Osteoblast (primary cell): ENCODE measurements at regions not wholly inside any gene's neighbourhood (a gene's known extent, or its start where the extent isn't known, plus 50 kb on each side); places are given as distances from the start of the nearest gene placed in this dataset.

Source experiments
- DNase-seq: peaks from one replicate; pipeline ENCODE4 v3.0.0; 2011; ENCODE audit warnings: low spot score, mixed read lengths; ENCODE audit not compliant: insufficient read length; ENCODE audit errors: missing footprints
- H2AFZ ChIP-seq: 2 replicates; pipeline ENCODE4 v1.6.0; 2011; ENCODE audit warnings: mild to moderate bottlenecking, low read length
- H3K27ac ChIP-seq: 2 replicates; pipeline ENCODE4 v1.5.1; 2011; ENCODE audit warnings: mild to moderate bottlenecking, low read depth, low read length, moderate library complexity
- H3K27me3 ChIP-seq: 2 replicates; pipeline ENCODE4 v1.6.0; 2012; ENCODE audit warnings: mild to moderate bottlenecking, control low read depth, inconsistent platforms, low read length, moderate library complexity; ENCODE audit not compliant: insufficient read depth
- H3K36me3 ChIP-seq: 2 replicates; pipeline ENCODE4 v1.5.1; 2011; ENCODE audit warnings: mild to moderate bottlenecking, low read length, control low read depth, moderate library complexity; ENCODE audit not compliant: insufficient read depth
- H3K4me1 ChIP-seq: 2 replicates; pipeline ENCODE4 v1.5.1; 2011; ENCODE audit warnings: mild to moderate bottlenecking, low read length, control low read depth, moderate library complexity; ENCODE audit not compliant: insufficient read depth
- H3K4me2 ChIP-seq: 2 replicates; pipeline ENCODE4 v1.6.0; 2011; ENCODE audit warnings: mild to moderate bottlenecking, low read length; ENCODE audit not compliant: insufficient read depth
- H3K4me3 ChIP-seq: fragments of 200-600 bp; sonication (generic); 3 replicates; pipeline ENCODE4 v1.5.1; 2012; ENCODE audit warnings: mild to moderate bottlenecking, low read length, inconsistent platforms; ENCODE audit not compliant: insufficient read depth
- H3K79me2 ChIP-seq: 2 replicates; pipeline ENCODE4 v1.6.0; 2012; ENCODE audit warnings: mild to moderate bottlenecking, low read length, control low read depth, inconsistent platforms; ENCODE audit not compliant: insufficient read depth
- H3K9me3 ChIP-seq: 2 replicates; pipeline ENCODE4 v1.5.1; 2011; ENCODE audit warnings: low read depth, low read length, control low read depth
- H4K20me1 ChIP-seq: 2 replicates; pipeline ENCODE4 v1.6.0; 2012; ENCODE audit warnings: mild to moderate bottlenecking, low read length, control low read depth; ENCODE audit not compliant: insufficient read depth
- TF ChIP-seq, protein P1 (sequence below): IDR thresholded peaks from 2 replicates; pipeline ENCODE4 v1.5.1; 2011; ENCODE audit warnings: mild to moderate bottlenecking, low read depth, low read length, moderate library complexity; ENCODE audit errors: extremely low read depth

DNA sequence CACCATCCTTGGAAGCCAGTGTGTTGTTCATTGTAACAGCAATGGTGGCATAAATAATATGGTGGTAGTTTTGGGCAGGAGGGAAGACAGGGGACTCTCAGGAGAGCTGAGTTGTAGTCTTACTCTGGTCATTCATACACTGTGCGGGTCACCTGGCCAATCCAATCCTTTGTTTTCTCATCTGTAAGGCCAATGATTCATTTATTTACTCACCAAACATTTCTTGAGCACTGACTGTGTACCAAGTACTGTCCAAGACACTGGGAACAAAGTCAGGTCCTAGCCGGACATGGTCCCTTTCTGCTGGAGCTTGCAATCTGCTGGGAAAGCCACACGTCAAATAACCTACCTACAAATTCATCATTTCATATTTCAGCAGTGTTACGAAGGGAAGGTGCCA, 302.7 kb downstream of the CYP26B1 start:
- H3K36me3 ChIP-seq: no peaks in the 10 kb centered on the region
- TF ChIP-seq, protein P1, sequence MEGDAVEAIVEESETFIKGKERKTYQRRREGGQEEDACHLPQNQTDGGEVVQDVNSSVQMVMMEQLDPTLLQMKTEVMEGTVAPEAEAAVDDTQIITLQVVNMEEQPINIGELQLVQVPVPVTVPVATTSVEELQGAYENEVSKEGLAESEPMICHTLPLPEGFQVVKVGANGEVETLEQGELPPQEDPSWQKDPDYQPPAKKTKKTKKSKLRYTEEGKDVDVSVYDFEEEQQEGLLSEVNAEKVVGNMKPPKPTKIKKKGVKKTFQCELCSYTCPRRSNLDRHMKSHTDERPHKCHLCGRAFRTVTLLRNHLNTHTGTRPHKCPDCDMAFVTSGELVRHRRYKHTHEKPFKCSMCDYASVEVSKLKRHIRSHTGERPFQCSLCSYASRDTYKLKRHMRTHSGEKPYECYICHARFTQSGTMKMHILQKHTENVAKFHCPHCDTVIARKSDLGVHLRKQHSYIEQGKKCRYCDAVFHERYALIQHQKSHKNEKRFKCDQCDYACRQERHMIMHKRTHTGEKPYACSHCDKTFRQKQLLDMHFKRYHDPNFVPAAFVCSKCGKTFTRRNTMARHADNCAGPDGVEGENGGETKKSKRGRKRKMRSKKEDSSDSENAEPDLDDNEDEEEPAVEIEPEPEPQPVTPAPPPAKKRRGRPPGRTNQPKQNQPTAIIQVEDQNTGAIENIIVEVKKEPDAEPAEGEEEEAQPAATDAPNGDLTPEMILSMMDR: no peak
- no peak overlapping the region for H3K4me2 ChIP-seq
- peaks cover 18% of the 10 kb centered on the region for H3K4me1 ChIP-seq
- H3K4me3 ChIP-seq: no peak overlapping the region
- H3K27ac ChIP-seq: no peak overlapping the region
- no peaks in the 10 kb centered on the region for H4K20me1 ChIP-seq
- DNase-seq: no peak
- no peaks in the 10 kb centered on the region for H3K79me2 ChIP-seq
- no peaks in the 10 kb centered on the region for H3K9me3 ChIP-seq
- no peak overlapping the region for H2AFZ ChIP-seq
- no peaks in the 10 kb centered on the region for H3K27me3 ChIP-seq

DNA sequence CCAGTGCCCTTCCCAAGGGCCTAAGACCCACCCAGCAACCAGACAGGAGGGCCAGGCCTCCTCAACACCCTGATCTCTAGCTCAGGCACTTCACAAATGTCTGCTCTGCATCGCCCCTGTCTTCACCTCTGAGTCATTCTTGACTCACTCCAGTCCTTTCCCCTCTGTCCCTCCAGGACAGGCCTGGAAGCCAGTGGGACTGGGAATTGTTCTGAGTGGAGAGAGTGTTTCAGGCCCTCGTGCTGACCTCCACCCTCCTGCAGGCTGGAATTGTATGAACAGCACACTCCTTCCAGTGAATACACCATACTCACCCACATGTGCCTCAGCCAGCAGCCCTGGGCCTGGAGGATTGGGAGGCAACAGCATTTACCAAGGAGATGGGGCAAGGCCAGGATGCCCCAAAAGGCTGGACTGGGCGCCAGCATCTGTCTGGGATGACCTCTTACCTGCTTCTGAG, 304.2 kb downstream of the CYP26B1 start:
- Histone ChIP-seq H3K27ac (peak overlapping the region; percentile 38), H4K20me1 (no peaks in the 10 kb centered on the region), H2AFZ (peak overlapping the region; percentile 75), H3K4me3 (no peak overlapping the region), H3K4me1 (peaks cover 18% of the 10 kb centered on the region), H3K27me3 (no peaks in the 10 kb centered on the region), H3K36me3 (no peaks in the 10 kb centered on the region), H3K4me2 (no peak overlapping the region), H3K9me3 (no peaks in the 10 kb centered on the region), H3K79me2 (no peaks in the 10 kb centered on the region)
- TF ChIP-seq, protein P1: no peak
- DNase-seq: peak; percentile 88

DNA sequence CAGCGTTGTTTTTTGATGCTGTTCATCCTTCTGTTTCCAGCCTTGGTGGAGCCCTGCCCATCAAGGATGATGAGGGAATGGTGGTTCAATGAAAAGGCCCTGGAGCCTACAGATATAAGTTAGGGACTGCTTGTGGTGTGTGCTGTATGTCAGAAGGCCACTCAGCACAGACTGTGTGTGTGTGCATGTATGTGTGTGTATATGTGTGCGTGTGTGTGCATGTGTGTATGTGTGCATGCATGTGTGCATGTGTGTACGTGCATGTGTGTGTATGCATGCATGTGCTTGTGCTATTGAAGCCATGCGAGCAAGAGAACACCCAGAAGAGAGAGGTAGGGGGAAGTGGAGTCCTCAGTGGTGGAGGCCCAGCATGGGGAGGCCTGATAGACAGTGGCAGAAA, 304.9 kb downstream of the CYP26B1 start:
- Histone ChIP-seq H4K20me1 (no peaks in the 10 kb centered on the region), H3K36me3 (no peaks in the 10 kb centered on the region), H3K9me3 (no peaks in the 10 kb centered on the region), H3K27ac (no peak overlapping the region), H3K79me2 (no peaks in the 10 kb centered on the region), H2AFZ (peak overlapping the region; percentile 75), H3K4me2 (no peak overlapping the region), H3K4me1 (peaks cover 18% of the 10 kb centered on the region), H3K4me3 (no peak overlapping the region), H3K27me3 (no peaks in the 10 kb centered on the region)
- TF ChIP-seq, protein P1: no peak
- no peak for DNase-seq

DNA sequence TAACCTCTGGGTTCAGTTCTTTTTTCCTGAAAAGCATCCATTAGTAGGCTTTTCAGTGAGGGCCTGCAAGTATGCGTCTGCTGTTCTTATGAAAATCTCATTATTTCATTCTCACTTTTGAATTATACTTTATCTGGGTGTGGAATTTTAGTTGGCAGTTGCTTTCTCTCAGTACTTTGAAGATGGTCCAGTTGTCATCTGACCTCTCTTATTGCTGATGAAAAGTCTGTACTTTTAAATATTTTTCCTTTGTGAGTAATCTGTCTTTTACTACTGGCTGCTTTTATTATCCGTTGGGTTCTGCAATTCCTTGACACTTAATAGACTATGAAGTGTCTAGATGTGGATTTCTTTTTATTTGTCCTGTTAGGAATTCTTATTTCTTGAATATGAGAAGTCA, 307.8 kb downstream of the CYP26B1 start:
- Histone ChIP-seq H4K20me1 (no peaks in the 10 kb centered on the region), H3K4me3 (no peak overlapping the region), H3K27ac (no peak overlapping the region), H3K79me2 (no peaks in the 10 kb centered on the region), H3K27me3 (no peaks in the 10 kb centered on the region), H3K36me3 (no peaks in the 10 kb centered on the region), H3K4me2 (no peak overlapping the region), H3K9me3 (no peaks in the 10 kb centered on the region), H2AFZ (no peak overlapping the region), H3K4me1 (peaks cover 10% of the 10 kb centered on the region)
- DNase-seq: no peak
- TF ChIP-seq, protein P1: no peak
